ENCODE measurements at regions not wholly inside any gene's neighbourhood (a gene's known extent, or its start where the extent isn't known, plus 50 kb on each side); places are given as distances from the start of the nearest gene placed in this dataset.

GRCh38 chr18:42623935-42624334 is 491.6 kb downstream of the RIT2 start:
- no peak for DNase-seq (ENCODE audit: low read depth in 2 of 2)

- DNase-seq (ENCODE audit: low read depth in 2 of 2) = no peak
Observed at GRCh38 chr18:42632801-42633200, 482.7 kb downstream of the RIT2 start.

DNA sequence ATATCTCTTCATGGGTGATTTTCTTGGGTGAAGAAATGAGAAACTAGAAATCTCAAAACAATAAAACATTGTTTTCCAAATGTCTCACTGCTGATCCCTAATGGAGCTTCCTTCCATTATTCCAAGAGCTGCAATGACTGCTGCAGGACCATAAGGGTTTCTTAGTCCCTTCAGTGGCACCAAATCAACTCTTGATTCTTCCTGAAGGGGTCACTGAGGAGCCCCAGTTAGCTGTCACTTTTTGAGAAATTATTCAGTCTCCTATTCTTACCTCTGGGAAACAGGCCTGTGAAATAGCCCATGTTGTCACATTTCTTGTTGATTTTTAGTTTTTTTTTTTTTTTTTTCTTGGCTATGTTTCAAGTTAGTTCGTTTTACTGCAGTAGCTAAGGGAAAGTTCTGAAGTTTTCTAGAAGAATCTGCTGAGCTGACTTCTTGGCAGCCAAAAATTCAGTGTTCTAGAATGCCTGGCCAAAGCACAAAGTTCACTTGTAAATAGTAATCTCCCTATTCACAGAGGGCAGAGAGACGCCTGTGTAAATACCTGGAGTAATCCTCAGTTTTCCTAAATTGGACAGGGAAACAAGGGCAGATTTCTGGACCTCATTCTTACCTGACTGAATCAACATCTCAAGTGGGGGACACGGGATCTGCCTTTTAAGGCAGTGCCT is 480.0 kb downstream of the RIT2 start:
- DNase-seq (ENCODE audit: low read depth in 2 of 2) = no peak

GRCh38 chr18:42636309-42636708 is 479.2 kb downstream of the RIT2 start:
- no peak for DNase-seq (ENCODE audit: low read depth in 2 of 2)

DNA sequence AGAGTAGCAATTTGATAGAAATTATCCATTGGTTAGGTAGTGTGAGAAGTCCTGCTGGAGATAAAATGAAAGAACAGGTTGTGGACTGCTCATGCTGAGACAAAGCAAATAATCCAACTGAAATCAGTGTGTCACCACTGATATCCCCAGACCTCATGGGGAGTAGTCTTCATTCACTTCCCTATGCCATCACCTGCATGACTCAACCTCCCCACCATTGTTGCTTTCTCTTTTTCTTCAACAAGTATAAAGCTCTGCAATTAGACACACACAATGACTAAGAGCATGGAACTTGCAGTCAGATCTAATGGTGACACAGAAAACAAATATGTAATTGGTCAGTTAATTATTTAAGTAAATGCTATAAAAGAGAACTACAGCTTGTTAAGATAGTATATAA is 475.3 kb downstream of the RIT2 start:
- no peak for DNase-seq (ENCODE audit: low read depth in 2 of 2)

GRCh38 chr18:42641996-42642395 is 473.5 kb downstream of the RIT2 start:
- DNase-seq (ENCODE audit: low read depth in 2 of 2) = no peak

GRCh38 chr18:42644729-42645131 is 470.8 kb downstream of the RIT2 start:
- no peak for DNase-seq (ENCODE audit: low read depth in 2 of 2)

DNA sequence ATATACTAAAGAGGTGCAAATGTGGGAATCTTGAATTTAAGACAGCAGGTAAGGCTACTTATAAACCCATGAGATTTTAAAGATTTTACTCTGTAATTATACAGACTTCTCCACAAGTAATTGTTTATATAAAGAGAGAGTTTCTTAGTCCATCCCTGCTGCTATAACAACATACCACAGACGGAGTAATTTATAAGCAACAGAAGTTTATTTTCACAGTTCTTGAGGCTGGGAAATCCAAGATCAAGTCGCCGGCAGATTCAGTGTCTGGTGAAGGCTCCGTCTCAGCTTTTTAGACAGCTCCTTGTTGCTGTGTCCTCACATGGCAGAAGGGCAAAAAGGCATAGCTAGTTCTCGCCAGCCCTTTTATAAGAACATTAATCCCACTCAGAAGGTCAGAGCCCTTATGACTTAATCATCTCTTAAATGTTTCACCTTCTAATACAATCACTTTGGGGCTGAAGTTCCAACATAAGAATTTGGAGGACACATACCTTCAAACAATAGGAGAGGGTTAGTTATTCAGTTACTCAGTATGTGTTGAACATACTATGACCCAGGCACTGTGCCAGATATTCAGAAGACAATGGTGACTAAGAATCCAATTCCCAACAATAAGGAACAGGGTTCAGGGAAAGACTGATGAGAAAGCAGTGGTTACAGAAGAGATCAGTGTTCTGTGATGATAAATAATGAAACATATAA is 466.0 kb downstream of the RIT2 start:
- no peak for DNase-seq (ENCODE audit: low read depth in 2 of 2)

- DNase-seq (ENCODE audit: low read depth in 2 of 2) = no peak
Observed at GRCh38 chr18:42654556-42654955, 460.9 kb downstream of the RIT2 start.

DNA sequence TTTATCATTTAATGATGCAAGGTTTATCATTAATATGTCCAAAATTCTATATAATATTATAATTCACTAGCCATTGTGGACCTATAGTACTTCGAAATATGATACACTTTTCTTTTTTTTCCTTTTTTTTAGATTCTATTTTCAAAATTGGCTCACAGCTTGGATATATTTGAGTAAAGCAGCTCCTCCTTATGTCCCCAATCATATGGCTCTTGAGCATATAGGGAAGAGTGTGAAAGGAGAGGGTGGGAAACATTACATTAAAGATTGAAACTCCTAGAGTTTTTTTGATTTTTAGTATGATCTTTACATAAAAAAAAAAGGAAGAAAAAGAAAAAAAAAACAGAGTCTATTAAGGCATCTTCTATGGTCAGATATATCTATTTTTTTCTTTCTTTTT is 457.9 kb downstream of the RIT2 start:
- DNase-seq (ENCODE audit: low read depth in 2 of 2) = no peak

GRCh38 chr18:42658171-42658570 is 457.3 kb downstream of the RIT2 start:
- no peak for DNase-seq (ENCODE audit: low read depth in 2 of 2)

DNA sequence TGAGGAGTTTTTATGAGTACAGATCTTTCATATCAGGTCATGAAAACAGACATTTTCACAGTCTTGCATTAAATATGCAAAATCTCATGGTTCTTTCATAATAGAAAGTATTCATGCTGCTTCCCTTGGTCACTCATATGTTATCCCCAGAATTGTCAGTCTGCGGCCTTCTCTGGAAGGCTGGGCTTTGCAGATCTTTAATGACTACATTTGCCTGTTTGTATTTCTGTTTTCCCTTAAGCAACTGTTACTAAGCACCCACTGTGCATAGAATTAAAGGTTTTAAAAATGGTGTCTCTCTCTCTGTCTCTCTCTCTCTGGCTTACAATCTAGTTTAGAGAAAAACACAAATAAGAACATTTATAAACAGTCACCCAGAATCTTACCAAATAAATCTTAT is 456.3 kb downstream of the RIT2 start:
- no peak for DNase-seq (ENCODE audit: low read depth in 2 of 2)

DNA sequence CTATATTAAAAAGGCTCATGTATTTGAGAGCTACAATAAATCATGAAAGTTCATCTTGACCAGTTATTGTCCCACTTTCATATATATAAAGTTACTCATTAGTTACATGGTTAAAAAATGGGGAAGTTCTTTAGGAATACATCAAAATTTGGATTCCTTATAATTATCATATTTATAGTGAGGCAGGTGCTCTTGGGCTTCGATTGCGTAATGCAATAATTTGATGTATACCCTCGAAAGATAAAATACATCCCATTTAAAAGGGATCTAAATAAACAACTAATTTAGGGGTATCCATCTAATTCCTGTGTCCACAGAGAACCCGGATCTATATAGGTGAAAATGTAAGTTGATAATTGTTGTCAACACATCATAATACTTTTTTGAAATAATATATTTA is 444.6 kb downstream of the RIT2 start:
- no peak for DNase-seq (ENCODE audit: low read depth in 2 of 2)

- no peak for DNase-seq (ENCODE audit: low read depth in 2 of 2)
Observed at GRCh38 chr18:42675810-42676209, 439.7 kb downstream of the RIT2 start.

DNA sequence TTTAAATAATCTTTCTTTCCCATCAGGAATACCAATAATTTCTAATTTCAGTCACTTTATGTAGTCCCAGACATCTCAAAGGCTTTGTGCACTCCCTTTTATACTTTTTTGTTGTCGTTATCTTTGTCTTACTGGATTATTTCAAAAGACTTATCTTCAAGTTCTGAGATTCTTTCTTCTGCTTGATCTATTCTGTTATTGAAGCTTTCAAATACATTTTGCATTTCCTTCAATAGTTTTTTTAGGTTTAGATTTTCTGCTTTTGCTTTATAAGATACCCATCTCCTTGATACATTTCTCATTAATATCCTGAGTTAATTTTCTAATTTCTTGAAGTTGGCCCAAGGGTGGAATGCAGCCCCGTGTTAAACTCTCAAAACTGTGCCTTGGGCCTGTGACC is 432.4 kb downstream of the RIT2 start:
- DNase-seq (ENCODE audit: low read depth in 2 of 2) = no peak

- DNase-seq (ENCODE audit: low read depth in 2 of 2) = no peak
Observed at GRCh38 chr18:42689310-42689709, 426.2 kb downstream of the RIT2 start.

Data from stimulated activated CD4-positive, alpha-beta T cell treated with anti-CD3 and anti-CD28 coated beads, Interleukin-4, amount 100 ng/mL, for 48 hours (primary cell).